ENCODE measurements at regions not wholly inside any gene's neighbourhood (a gene's known extent, or its start where the extent isn't known, plus 50 kb on each side); places are given as distances from the start of the nearest gene placed in this dataset.

- no peak for DNase-seq (ENCODE audit: low spot score)
- TF ChIP-seq, protein P1, sequence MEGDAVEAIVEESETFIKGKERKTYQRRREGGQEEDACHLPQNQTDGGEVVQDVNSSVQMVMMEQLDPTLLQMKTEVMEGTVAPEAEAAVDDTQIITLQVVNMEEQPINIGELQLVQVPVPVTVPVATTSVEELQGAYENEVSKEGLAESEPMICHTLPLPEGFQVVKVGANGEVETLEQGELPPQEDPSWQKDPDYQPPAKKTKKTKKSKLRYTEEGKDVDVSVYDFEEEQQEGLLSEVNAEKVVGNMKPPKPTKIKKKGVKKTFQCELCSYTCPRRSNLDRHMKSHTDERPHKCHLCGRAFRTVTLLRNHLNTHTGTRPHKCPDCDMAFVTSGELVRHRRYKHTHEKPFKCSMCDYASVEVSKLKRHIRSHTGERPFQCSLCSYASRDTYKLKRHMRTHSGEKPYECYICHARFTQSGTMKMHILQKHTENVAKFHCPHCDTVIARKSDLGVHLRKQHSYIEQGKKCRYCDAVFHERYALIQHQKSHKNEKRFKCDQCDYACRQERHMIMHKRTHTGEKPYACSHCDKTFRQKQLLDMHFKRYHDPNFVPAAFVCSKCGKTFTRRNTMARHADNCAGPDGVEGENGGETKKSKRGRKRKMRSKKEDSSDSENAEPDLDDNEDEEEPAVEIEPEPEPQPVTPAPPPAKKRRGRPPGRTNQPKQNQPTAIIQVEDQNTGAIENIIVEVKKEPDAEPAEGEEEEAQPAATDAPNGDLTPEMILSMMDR (IDR thresholded peaks at IDR 0.05; ENCODE audit: extremely low read depth, missing control alignments): no peak
Measured at GRCh38 chr21:43348170-43348766, 78.7 kb downstream of the SIK1 start.

GRCh38 chr21:43347461-43348169 lies 79.3 kb downstream of the SIK1 start:
- TF ChIP-seq, protein P1 (IDR thresholded peaks at IDR 0.05; ENCODE audit: extremely low read depth, missing control alignments): no peak
- no peak for DNase-seq (ENCODE audit: low spot score)

- TF ChIP-seq, protein P1 (IDR thresholded peaks at IDR 0.05; ENCODE audit: extremely low read depth, missing control alignments): no peak
- no peak for DNase-seq (ENCODE audit: low spot score)
Measured at GRCh38 chr21:43346551-43346950, 80.4 kb downstream of the SIK1 start.

DNA sequence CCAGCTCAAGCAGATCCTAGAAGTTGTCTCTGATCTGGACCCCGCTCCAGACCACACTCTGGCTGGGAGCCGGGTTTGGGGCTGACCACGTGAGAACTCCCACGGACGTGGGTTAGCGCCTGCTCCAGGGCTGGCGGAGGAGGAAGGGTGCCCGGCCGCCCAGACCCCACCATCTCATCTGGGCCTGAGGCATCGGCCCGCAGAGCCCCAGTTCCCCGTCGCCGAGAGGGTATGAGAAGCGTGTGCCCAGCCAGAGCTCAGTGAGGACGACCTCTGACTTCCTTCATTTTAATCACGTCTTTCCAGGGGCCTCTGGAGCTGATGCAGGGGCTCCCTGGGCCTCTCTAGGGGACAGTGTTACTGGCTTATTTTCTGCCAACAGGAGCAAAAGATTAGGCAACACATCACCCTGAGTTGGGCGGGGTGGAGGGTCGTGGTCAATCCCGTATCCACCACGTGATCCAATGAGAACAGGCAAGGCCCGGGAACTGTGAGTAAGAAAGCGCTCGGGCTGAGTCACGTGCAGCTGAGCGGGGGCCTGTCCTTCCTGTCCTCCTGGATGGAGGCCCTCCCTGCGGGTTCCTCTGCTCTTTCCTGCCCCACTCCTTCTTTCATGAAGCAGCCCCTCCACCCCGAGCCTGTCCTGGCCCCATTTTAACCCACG lies 81.1 kb downstream of the SIK1 start:
- TF ChIP-seq, protein P1 (IDR thresholded peaks at IDR 0.05; ENCODE audit: extremely low read depth, missing control alignments): no peak
- no peak for DNase-seq (ENCODE audit: low spot score)

DNA sequence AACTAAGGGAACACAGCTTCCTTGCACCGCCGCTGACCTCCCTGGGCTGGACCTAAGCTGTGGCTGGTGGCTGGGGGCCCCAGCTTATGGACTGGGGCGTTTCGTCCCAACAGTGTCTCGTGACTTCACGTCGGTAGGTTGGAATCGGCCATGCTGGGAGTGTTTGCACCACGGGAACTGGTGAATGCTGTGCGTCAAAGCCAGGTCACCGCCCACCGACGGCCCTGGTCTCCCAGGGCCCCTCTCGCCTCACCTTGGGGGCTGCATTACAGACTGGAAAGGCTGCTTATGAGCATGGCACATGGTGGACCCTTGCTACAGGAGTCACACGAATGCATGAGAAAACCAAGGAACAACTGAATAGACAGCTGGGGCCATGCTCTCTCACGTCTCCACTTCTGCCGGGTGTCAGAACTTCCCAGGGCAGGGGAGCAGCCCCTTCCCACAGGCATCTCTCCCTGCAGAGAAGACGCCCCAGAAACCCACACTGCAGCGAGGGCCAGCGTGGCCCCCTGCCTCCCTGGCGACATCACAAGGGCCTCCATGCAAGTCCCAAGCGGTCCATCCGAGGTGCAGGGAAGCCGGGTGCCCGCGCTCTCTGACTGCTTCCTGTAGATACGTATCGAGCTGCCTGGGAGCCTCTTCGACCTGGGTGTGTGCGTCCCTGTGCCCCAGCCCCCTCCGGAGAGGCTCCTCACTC lies 81.7 kb downstream of the SIK1 start:
- DNase-seq (ENCODE audit: low spot score): no peak
- TF ChIP-seq, protein P1 (IDR thresholded peaks at IDR 0.05; ENCODE audit: extremely low read depth, missing control alignments): no peak

DNA sequence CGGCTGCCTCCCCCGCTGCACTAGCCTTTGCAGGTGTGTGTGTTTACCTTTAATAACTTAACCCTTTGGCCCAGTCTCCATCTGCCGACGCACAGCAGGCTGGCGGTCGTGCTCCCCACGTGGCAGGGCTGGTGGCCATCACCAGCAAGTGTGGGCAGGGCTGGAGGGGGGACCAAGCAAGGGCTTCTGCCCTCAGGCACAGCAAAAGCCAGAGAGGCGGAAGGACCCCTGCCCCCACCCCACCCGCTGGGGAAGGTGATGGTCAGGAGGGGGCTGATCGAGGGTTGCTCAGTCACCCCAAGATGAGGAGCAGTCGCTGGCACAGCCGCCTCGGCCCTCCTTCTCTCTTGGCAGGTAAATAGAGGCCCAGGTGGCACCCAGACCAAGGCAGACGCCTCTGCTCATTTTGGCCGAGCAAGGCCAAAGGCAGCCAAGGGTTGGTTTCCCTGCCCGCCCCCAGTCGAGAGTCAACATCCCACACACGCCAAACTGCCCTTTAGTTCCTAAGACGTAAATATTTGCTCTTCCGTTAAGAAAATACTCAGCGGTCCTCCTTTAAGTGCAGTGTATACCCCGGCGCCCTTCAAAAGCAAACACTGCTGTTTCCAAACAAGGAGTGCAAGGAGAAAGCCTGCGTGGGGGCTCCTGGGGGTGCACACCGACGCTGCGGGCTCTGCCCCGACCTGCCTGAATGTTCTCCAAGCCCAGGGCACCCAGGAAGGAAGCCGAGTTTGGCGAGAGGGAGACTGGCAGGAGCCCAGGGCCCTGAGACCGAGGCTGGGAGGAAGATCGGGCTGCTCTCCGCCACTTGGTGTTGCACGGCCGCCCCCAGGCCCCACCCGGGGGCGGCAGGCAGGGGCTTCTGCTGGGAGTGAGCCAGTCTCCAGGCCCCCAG lies 82.7 kb downstream of the SIK1 start:
- no peak for DNase-seq (ENCODE audit: low spot score)
- TF ChIP-seq, protein P1 (IDR thresholded peaks at IDR 0.05; ENCODE audit: extremely low read depth, missing control alignments): no peak
